ENCODE measurements at regions not wholly inside any gene's neighbourhood (a gene's known extent, or its start where the extent isn't known, plus 50 kb on each side); places are given as distances from the start of the nearest gene placed in this dataset.

GRCh38 chr1:222123111-222123510, 381.2 kb upstream of the DUSP10 start:
- H3K27ac ChIP-seq = no peak overlapping the region
- WGBS, 2 donors = 65 to 78% methylated on average over 2 of the region's 2 CpGs
- H3K4me1 ChIP-seq = no peaks in the 10 kb centered on the region
- TF ChIP-seq POLR2A (IDR thresholded peaks at IDR 0.05) = no peak
- no peak for TF ChIP-seq CTCF (IDR thresholded peaks at IDR 0.05)
- H3K9me3 ChIP-seq = no peaks in the 10 kb centered on the region
- H3K27me3 ChIP-seq = no peaks in the 10 kb centered on the region
- DNase-seq (no peak), ATAC-seq (no peak)
- H3K36me3 ChIP-seq (replicated peaks in 1 of 2; ENCODE audit: insufficient read depth in 1 of 2, low read depth in 2 of 2) = no peaks in the 10 kb centered on the region
- intact Hi-C loops (cut with DNase I) = no loop called here
- no peak overlapping the region for H3K4me3 ChIP-seq

- 63 to 70% methylated on average over 2 of the region's 2 CpGs for whole genome bisulfite sequencing, 2 donors
- ATAC-seq (no peak), DNase-seq (no peak)
- no peak overlapping the region for H3K27ac ChIP-seq
- H3K9me3 ChIP-seq = no peaks in the 10 kb centered on the region
- no peaks in the 10 kb centered on the region for H3K36me3 ChIP-seq (replicated peaks in 1 of 2; ENCODE audit: insufficient read depth in 1 of 2, low read depth in 2 of 2)
- intact Hi-C loops (cut with DNase I) = no loop called here
- H3K4me1 ChIP-seq = no peaks in the 10 kb centered on the region
- TF ChIP-seq POLR2A (IDR thresholded peaks at IDR 0.05) (no peak), CTCF (IDR thresholded peaks at IDR 0.05) (no peak)
- H3K4me3 ChIP-seq = no peak overlapping the region
- H3K27me3 ChIP-seq = no peaks in the 10 kb centered on the region
Observed at GRCh38 chr1:222117809-222118208, 375.9 kb upstream of the DUSP10 start.

GRCh38 chr1:222114536-222115156, 372.8 kb upstream of the DUSP10 start:
- no peaks in the 10 kb centered on the region for H3K4me1 ChIP-seq
- H3K27me3 ChIP-seq = no peaks in the 10 kb centered on the region
- TF ChIP-seq CTCF (IDR thresholded peaks at IDR 0.05) (no peak), POLR2A (IDR thresholded peaks at IDR 0.05) (no peak)
- ATAC-seq (no peak), DNase-seq (no peak)
- no peak overlapping the region for H3K4me3 ChIP-seq
- WGBS, 2 donors = 38 to 54% methylated on average over 3 of the region's 3 CpGs
- H3K36me3 ChIP-seq (replicated peaks in 1 of 2; ENCODE audit: insufficient read depth in 1 of 2, low read depth in 2 of 2) = no peaks in the 10 kb centered on the region
- H3K27ac ChIP-seq = no peak overlapping the region
- intact Hi-C loops (cut with DNase I) = no loop called here
- H3K9me3 ChIP-seq = no peaks in the 10 kb centered on the region

- DNase-seq (no peak), ATAC-seq (no peak)
- 81 to 86% methylated on average over 4 of the region's 4 CpGs for WGBS, 2 donors
- H3K27ac ChIP-seq = no peak overlapping the region
- H3K9me3 ChIP-seq = no peaks in the 10 kb centered on the region
- H3K4me1 ChIP-seq = no peaks in the 10 kb centered on the region
- TF ChIP-seq CTCF (IDR thresholded peaks at IDR 0.05) (no peak), POLR2A (IDR thresholded peaks at IDR 0.05) (no peak)
- H3K27me3 ChIP-seq = no peaks in the 10 kb centered on the region
- H3K36me3 ChIP-seq (replicated peaks in 1 of 2; ENCODE audit: insufficient read depth in 1 of 2, low read depth in 2 of 2) = no peaks in the 10 kb centered on the region
- H3K4me3 ChIP-seq = no peak overlapping the region
- intact Hi-C loops (cut with DNase I) = no loop called here
Observed at GRCh38 chr1:222109836-222110235, 367.9 kb upstream of the DUSP10 start.

GRCh38 chr1:222107975-222108374, 366.1 kb upstream of the DUSP10 start:
- Histone ChIP-seq H3K36me3 (replicated peaks in 1 of 2; ENCODE audit: insufficient read depth in 1 of 2, low read depth in 2 of 2) (no peaks in the 10 kb centered on the region), H3K9me3 (no peaks in the 10 kb centered on the region), H3K27ac (no peak overlapping the region), H3K4me1 (no peaks in the 10 kb centered on the region), H3K4me3 (no peak overlapping the region), H3K27me3 (no peaks in the 10 kb centered on the region)
- ATAC-seq (no peak), DNase-seq (no peak)
- TF ChIP-seq CTCF (IDR thresholded peaks at IDR 0.05) = no peak
- no peak for TF ChIP-seq POLR2A (IDR thresholded peaks at IDR 0.05)
- 71 to 79% methylated on average over 3 to 4 of the region's 4 CpGs for WGBS, 2 donors
- intact Hi-C loops (cut with DNase I) = no loop called here
